AG08396 (cell line): ENCODE measurements at regions not wholly inside any gene's neighbourhood (a gene's known extent, or its start where the extent isn't known, plus 50 kb on each side); places are given as distances from the start of the nearest gene placed in this dataset.
A peak's percentile ranks its signal among the peaks of the same experiment; 100 is the strongest.

Source experiments
- DNase-seq: peaks from one replicate; pipeline ENCODE4 v3.0.0; 2012; ENCODE audit warnings: low spot score, mixed read lengths

GRCh38 chr18:67380867-67381266, 135.7 kb downstream of the DSEL start:
- no peak for DNase-seq

GRCh38 chr18:67379981-67380380, 136.5 kb downstream of the DSEL start:
- no peak for DNase-seq

- DNase-seq: no peak
Observed at GRCh38 chr18:67376372-67376771, 140.1 kb downstream of the DSEL start.

- no peak for DNase-seq
Observed at GRCh38 chr18:67373636-67374035, 142.9 kb downstream of the DSEL start.

GRCh38 chr18:67367540-67367939, 149.0 kb downstream of the DSEL start:
- DNase-seq: no peak

- no peak for DNase-seq
Observed at GRCh38 chr18:67363694-67364093, 152.8 kb downstream of the DSEL start.

- DNase-seq: no peak
Observed at GRCh38 chr18:67362906-67363305, 153.6 kb downstream of the DSEL start.

- peak; percentile 79 for DNase-seq
Observed at GRCh38 chr18:67359873-67360838, 156.4 kb downstream of the DSEL start.

GRCh38 chr18:67358947-67359346, 157.6 kb downstream of the DSEL start:
- no peak for DNase-seq

GRCh38 chr18:67354692-67355091, 161.8 kb downstream of the DSEL start:
- DNase-seq: no peak

- DNase-seq: no peak
Observed at GRCh38 chr18:67354091-67354490, 162.4 kb downstream of the DSEL start.

- no peak for DNase-seq
Observed at GRCh38 chr18:67347438-67347837, 169.1 kb downstream of the DSEL start.

- no peak for DNase-seq
Observed at GRCh38 chr18:67342159-67342558, 174.4 kb downstream of the DSEL start.

- no peak for DNase-seq
Observed at GRCh38 chr18:67337696-67338095, 178.8 kb downstream of the DSEL start.

- DNase-seq: no peak
Observed at GRCh38 chr18:67331857-67332256, 184.7 kb downstream of the DSEL start.

GRCh38 chr18:67319109-67319508, 197.4 kb downstream of the DSEL start:
- no peak for DNase-seq

GRCh38 chr18:67318651-67319050, 197.9 kb downstream of the DSEL start:
- peak; percentile 22 for DNase-seq

- DNase-seq: no peak
Observed at GRCh38 chr18:67310826-67311225, 205.7 kb downstream of the DSEL start.

GRCh38 chr18:67308819-67309218, 207.7 kb downstream of the DSEL start:
- DNase-seq: no peak

GRCh38 chr18:67305466-67305865, 211.1 kb downstream of the DSEL start:
- DNase-seq: no peak

GRCh38 chr18:67302043-67302442, 214.5 kb downstream of the DSEL start:
- DNase-seq: no peak

GRCh38 chr18:67301592-67301991, 214.9 kb downstream of the DSEL start:
- DNase-seq: no peak

- DNase-seq: no peak
Observed at GRCh38 chr18:67300498-67300897, 216.0 kb downstream of the DSEL start.

- no peak for DNase-seq
Observed at GRCh38 chr18:67292814-67293213, 223.7 kb downstream of the DSEL start.
